NB4 (cell line): ENCODE measurements at regions not wholly inside any gene's neighbourhood (a gene's known extent, or its start where the extent isn't known, plus 50 kb on each side); places are given as distances from the start of the nearest gene placed in this dataset.

Source experiments
- DNase-seq: peaks from one replicate; pipeline ENCODE4 v3.0.0; 2010; ENCODE audit warnings: low read depth
- H3K4me3 ChIP-seq: one replicate; pipeline ENCODE4 v1.5.1; 2011; ENCODE audit warnings: mild to moderate bottlenecking, low read depth, low read length, moderate library complexity
- CTCF ChIP-seq: IDR thresholded peaks from one replicate; pipeline ENCODE4 v1.5.1; 2012; ENCODE audit warnings: low read depth, low read length
- MAX ChIP-seq: IDR thresholded peaks from 2 replicates; pipeline ENCODE4 v1.6.1; 2011; ENCODE audit warnings: low read depth, low read length
- MYC ChIP-seq: IDR thresholded peaks from 2 replicates; pipeline ENCODE4 v1.6.1; 2011; ENCODE audit warnings: low read depth, low read length
- POLR2A ChIP-seq: IDR thresholded peaks from 2 replicates; pipeline ENCODE4 v1.6.1; 2011; ENCODE audit warnings: mild to moderate bottlenecking; ENCODE audit not compliant: insufficient read length; ENCODE audit errors: extremely low read depth

GRCh38 chr14:34032720-34033119 lies 81.8 kb upstream of the EGLN3 start:
- no peak overlapping the region for H3K4me3 ChIP-seq
- no peak for DNase-seq
- TF ChIP-seq CTCF (no peak), MYC (no peak), POLR2A (no peak), MAX (no peak)

GRCh38 chr14:34030864-34031263 lies 80.0 kb upstream of the EGLN3 start:
- no peak for DNase-seq
- TF ChIP-seq POLR2A (no peak), CTCF (no peak), MYC (no peak), MAX (no peak)
- H3K4me3 ChIP-seq = no peak overlapping the region

- no peak overlapping the region for H3K4me3 ChIP-seq
- TF ChIP-seq MYC (no peak), CTCF (no peak), POLR2A (no peak)
- no peak for DNase-seq
Measured at GRCh38 chr14:34029921-34030334, 79.1 kb upstream of the EGLN3 start.

GRCh38 chr14:34027990-34028495 lies 77.2 kb upstream of the EGLN3 start:
- no peak for DNase-seq
- no peak for TF ChIP-seq CTCF
- no peak for TF ChIP-seq MYC
- TF ChIP-seq POLR2A = no peak
- TF ChIP-seq MAX = no peak
- H3K4me3 ChIP-seq = no peak overlapping the region

GRCh38 chr14:34027130-34027989 lies 76.5 kb upstream of the EGLN3 start:
- DNase-seq = no peak
- TF ChIP-seq POLR2A (no peak), MYC (no peak), MAX (no peak), CTCF (no peak)
- no peak overlapping the region for H3K4me3 ChIP-seq
